ENCODE measurements at regions not wholly inside any gene's neighbourhood (a gene's known extent, or its start where the extent isn't known, plus 50 kb on each side); places are given as distances from the start of the nearest gene placed in this dataset.

DNA sequence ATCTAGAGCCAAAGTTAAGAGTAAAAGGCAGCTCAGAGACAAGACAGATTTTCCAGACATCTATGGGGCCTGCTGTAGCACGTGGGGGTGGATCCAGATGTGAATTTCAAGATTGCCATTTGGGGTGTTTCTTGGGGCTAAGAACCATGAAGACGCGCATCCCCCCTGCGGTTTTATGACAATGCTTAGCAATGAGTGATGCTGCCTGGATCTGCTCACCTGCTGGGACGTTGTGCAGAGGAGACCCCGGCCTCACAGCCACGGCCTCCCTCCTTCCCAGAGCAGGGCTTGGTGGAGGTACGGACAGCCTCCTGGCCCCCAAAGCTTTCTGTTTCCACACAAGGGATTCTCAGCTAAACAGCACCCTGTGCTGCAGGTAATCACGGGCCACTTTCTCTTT is 151.5 kb upstream of the DYNLRB2 start:
- no peak overlapping the region for H3K4me3 ChIP-seq
- no peak overlapping the region for H3K27ac ChIP-seq
- no peaks in the 10 kb centered on the region for H3K36me3 ChIP-seq
- no peaks in the 10 kb centered on the region for H3K9me3 ChIP-seq
- H3K4me1 ChIP-seq = no peaks in the 10 kb centered on the region
- intact Hi-C loops (cut with DNase I; ENCODE audit: low total_unique reads) = no loop called here
- no peaks in the 10 kb centered on the region for H3K27me3 ChIP-seq
- DNase-seq = no peak
- TF ChIP-seq, protein P1, sequence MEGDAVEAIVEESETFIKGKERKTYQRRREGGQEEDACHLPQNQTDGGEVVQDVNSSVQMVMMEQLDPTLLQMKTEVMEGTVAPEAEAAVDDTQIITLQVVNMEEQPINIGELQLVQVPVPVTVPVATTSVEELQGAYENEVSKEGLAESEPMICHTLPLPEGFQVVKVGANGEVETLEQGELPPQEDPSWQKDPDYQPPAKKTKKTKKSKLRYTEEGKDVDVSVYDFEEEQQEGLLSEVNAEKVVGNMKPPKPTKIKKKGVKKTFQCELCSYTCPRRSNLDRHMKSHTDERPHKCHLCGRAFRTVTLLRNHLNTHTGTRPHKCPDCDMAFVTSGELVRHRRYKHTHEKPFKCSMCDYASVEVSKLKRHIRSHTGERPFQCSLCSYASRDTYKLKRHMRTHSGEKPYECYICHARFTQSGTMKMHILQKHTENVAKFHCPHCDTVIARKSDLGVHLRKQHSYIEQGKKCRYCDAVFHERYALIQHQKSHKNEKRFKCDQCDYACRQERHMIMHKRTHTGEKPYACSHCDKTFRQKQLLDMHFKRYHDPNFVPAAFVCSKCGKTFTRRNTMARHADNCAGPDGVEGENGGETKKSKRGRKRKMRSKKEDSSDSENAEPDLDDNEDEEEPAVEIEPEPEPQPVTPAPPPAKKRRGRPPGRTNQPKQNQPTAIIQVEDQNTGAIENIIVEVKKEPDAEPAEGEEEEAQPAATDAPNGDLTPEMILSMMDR (IDR thresholded peaks at IDR 0.05) = no peak

DNA sequence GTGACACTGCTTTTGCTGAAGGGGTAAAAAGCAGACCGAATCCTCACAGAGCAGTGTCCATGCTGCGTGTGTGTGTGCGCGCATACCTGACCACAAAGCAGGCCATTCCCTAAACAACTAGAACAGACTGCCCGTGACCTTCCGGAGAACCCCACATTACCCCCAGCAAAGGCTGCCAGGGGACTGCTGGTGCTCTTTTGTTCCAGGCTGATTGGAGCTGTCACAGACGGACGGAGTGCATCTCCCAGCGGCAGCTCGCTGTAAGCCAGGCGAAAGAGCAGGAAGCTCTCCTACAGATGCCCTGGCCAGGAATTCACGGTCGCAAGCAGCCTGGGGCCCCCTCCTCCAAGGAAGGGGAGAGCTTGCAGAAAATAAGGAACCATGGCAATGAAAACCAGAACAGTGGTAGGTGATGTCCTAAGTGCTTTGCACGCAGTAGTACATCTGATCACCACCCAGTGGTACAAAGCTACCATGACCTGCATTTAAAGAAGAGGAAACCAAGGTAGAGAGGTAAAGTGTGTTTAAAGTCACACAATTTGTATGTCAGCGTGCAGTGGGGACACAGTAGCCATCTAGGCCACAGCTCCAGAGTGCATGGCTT is 153.4 kb upstream of the DYNLRB2 start:
- Histone ChIP-seq H3K4me3 (no peak overlapping the region), H3K27me3 (no peaks in the 10 kb centered on the region), H3K27ac (no peak overlapping the region), H3K9me3 (no peaks in the 10 kb centered on the region), H3K4me1 (no peaks in the 10 kb centered on the region), H3K36me3 (no peaks in the 10 kb centered on the region)
- no peak for DNase-seq
- intact Hi-C loops (cut with DNase I; ENCODE audit: low total_unique reads) = no loop called here
- TF ChIP-seq, protein P1 (IDR thresholded peaks at IDR 0.05) = no peak

DNA sequence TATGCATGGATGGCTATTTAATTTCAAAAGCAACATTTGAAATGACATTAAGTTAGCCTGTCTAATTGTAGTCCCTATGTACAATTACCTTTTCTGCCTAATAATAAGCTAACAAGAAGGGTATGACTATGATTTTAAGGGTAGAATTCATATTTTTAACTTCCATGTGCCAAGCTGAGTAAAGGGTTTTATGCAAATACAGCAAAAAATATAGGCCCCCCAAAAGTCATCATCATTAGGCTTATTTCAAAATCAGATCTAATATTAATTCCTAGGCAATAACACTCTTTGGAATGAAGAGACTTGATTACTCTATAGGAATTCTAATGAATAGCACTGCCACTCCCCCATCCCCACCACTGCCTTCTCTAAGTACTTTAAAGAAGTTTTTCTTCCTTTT is 155.9 kb upstream of the DYNLRB2 start:
- no peak for DNase-seq
- H3K27ac ChIP-seq = no peak overlapping the region
- H3K9me3 ChIP-seq = no peaks in the 10 kb centered on the region
- no peak overlapping the region for H3K4me3 ChIP-seq
- intact Hi-C loops (cut with DNase I; ENCODE audit: low total_unique reads) = no loop called here
- TF ChIP-seq, protein P1 (IDR thresholded peaks at IDR 0.05) = no peak
- no peaks in the 10 kb centered on the region for H3K4me1 ChIP-seq
- H3K36me3 ChIP-seq = no peaks in the 10 kb centered on the region
- H3K27me3 ChIP-seq = no peaks in the 10 kb centered on the region

DNA sequence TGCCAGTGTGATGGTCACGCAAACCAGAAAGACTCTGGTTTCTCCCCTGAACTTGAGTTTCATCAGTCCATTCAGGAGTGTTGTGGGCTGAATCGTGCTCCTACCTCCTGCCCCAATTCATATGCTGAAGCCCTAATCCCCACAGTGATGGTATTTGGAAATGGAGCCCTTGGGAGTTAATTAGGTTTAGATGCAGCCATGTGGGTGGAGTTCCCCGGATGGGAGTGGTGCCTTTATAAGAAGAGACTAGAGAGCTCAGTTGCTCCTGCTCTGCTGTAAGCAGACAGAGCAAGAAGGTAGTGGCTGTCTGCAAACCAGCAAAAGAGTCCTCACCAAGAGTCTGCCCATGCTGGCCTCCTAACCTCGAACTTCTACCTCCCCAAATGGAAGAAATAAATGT is 160.3 kb upstream of the DYNLRB2 start:
- no peaks in the 10 kb centered on the region for H3K9me3 ChIP-seq
- no peaks in the 10 kb centered on the region for H3K36me3 ChIP-seq
- H3K27me3 ChIP-seq = no peaks in the 10 kb centered on the region
- H3K27ac ChIP-seq = no peak overlapping the region
- intact Hi-C loops (cut with DNase I; ENCODE audit: low total_unique reads) = no loop called here
- no peak overlapping the region for H3K4me3 ChIP-seq
- no peak for DNase-seq
- TF ChIP-seq, protein P1 (IDR thresholded peaks at IDR 0.05) = no peak
- no peaks in the 10 kb centered on the region for H3K4me1 ChIP-seq

DNA sequence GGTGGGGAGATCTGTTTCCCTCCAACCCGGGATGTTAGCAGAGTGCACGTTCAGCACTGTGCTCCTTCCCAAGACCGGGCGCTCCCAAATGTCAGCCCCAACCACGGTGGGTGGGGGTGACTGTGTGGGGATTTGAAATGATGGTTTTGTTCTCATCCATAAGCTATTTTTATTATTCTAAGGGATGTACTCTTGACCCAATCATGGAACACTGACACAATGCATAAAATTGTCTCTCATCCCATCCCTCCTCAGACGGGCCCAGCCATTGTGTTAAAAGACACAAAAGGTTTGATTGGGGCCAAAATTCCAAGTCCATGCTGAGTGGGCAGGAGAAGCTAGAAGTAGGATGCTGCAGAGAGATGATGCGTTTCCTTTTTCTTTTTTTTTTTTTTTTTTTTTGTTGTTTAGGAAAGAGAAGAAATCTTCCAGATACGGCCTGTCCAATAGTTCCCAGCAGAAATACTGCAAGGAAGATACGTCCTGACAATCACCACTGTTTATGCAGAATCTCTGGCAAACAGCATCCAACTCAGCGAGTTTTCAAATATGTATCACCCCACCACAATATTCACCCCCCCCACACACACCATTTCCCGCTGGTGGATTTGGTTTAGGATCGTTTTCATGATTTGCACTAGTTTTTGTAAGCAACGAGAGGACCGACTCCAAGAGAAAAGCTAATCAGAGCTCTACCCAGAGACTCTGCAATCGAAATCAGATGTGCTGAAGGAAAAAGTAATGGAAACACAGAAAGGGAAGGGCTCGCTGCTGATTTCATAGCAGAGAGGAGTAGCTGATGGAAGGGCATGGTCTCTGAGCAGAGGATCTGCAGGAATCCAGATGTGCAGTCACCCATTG is 163.5 kb upstream of the DYNLRB2 start:
- TF ChIP-seq, protein P1 (IDR thresholded peaks at IDR 0.05) = no peak
- H3K27ac ChIP-seq = no peak overlapping the region
- no peaks in the 10 kb centered on the region for H3K27me3 ChIP-seq
- intact Hi-C loops (cut with DNase I; ENCODE audit: low total_unique reads) = no loop called here
- no peak for DNase-seq
- H3K4me3 ChIP-seq = no peak overlapping the region
- H3K36me3 ChIP-seq = no peaks in the 10 kb centered on the region
- no peaks in the 10 kb centered on the region for H3K4me1 ChIP-seq
- H3K9me3 ChIP-seq = no peaks in the 10 kb centered on the region
